NCI-H2196 (cell line): ENCODE measurements at regions not wholly inside any gene's neighbourhood (a gene's known extent, or its start where the extent isn't known, plus 50 kb on each side); places are given as distances from the start of the nearest gene placed in this dataset.

Experiments used
- DNase-seq: peaks from one replicate; lab custom pipeline; 2025; ENCODE audit not compliant: unreplicated experiment; lab: John Stamatoyannopoulos, UW

GRCh38 chr10:57963546-57963945, 304.1 kb downstream of the IPMK start:
- no peak for DNase-seq

GRCh38 chr10:57962839-57963238, 304.9 kb downstream of the IPMK start:
- DNase-seq: no peak

GRCh38 chr10:57961487-57961886, 306.2 kb downstream of the IPMK start:
- DNase-seq: no peak

- DNase-seq: no peak
Measured at GRCh38 chr10:57960406-57960805, 307.3 kb downstream of the IPMK start.

- DNase-seq: no peak
Measured at GRCh38 chr10:57959318-57960006, 308.2 kb downstream of the IPMK start.

GRCh38 chr10:57955076-57955475, 312.6 kb downstream of the IPMK start:
- no peak for DNase-seq

GRCh38 chr10:57952741-57953140, 315.0 kb downstream of the IPMK start:
- DNase-seq: no peak

- no peak for DNase-seq
Measured at GRCh38 chr10:57950442-57950974, 317.2 kb downstream of the IPMK start.

- no peak for DNase-seq
Measured at GRCh38 chr10:57948796-57949195, 318.9 kb downstream of the IPMK start.

- DNase-seq: no peak
Measured at GRCh38 chr10:57946833-57947232, 320.9 kb downstream of the IPMK start.

- no peak for DNase-seq
Measured at GRCh38 chr10:57943701-57944100, 324.0 kb downstream of the IPMK start.

- no peak for DNase-seq
Measured at GRCh38 chr10:57925045-57925444, 342.6 kb downstream of the IPMK start.

- DNase-seq: no peak
Measured at GRCh38 chr10:57921140-57921539, 346.6 kb downstream of the IPMK start.

- DNase-seq: no peak
Measured at GRCh38 chr10:57919864-57920263, 347.8 kb downstream of the IPMK start.

- no peak for DNase-seq
Measured at GRCh38 chr10:57917019-57917418, 350.7 kb downstream of the IPMK start.

GRCh38 chr10:57905861-57906260, 361.8 kb downstream of the IPMK start:
- no peak for DNase-seq

- DNase-seq: no peak
Measured at GRCh38 chr10:57905010-57905409, 362.7 kb downstream of the IPMK start.

- no peak for DNase-seq
Measured at GRCh38 chr10:57898231-57898630, 369.5 kb downstream of the IPMK start.

- DNase-seq: no peak
Measured at GRCh38 chr10:57897611-57898010, 370.1 kb downstream of the IPMK start.

GRCh38 chr10:57894361-57894760, 373.3 kb downstream of the IPMK start:
- no peak for DNase-seq

GRCh38 chr10:57891201-57892006, 376.3 kb downstream of the IPMK start:
- no peak for DNase-seq

- no peak for DNase-seq
Measured at GRCh38 chr10:57890691-57891090, 377.0 kb downstream of the IPMK start.
